ENCODE measurements at regions not wholly inside any gene's neighbourhood (a gene's known extent, or its start where the extent isn't known, plus 50 kb on each side); places are given as distances from the start of the nearest gene placed in this dataset.

DNA sequence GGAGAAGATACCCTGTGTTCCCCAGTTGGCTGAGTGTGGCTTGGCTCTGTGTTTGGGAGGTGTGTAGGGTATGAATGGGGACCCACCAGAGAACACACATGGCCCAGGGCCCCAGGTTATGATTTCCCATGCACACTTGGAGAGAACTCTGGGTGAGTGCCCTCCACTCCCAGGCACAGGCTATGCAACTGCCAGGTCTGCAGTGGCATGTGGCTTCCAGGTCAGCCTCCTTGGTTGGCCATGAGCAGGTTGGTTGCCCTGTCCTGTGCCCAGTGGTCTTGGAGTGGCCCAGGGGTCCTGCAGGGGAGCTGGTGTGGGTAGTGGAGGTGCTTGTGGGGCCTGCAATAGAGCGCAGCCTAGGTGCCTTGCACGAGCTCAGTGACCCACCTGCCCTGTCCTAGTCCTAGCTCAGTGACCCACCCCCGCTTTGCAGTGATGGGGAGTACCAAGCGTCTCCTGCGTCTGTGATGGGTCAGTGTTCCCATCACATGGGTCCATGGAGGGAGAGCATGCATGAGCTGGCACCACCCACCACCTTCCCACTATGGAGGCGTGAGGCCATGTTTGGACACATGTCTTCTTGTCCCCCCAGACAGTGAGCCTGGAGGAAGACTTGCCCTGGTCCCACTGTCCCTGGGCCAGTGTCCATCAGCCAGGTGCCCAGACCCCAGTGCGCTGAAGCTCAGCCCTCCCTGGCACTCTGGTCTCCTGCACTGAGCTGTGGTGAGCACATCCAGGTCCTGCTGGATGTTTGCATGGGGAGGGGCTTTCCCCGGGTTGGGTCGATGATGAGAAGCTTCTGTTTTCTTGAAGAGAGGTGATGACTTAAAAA is 217.3 kb downstream of the SNRPN start:
- H4K91ac ChIP-seq (replicated peaks; ENCODE audit: insufficient read length, low read length), result no peak overlapping the region
- FAIRE-seq (no peak), DNase-seq (ENCODE audit: low read depth in 1 of 2, low spot score in 2 of 2) (no peak)

More for the DNA sequence above, 217.3 kb downstream of the SNRPN start:
- H3K4me1 ChIP-seq (replicated peaks in 1 of 4; ENCODE audit: control insufficient read depth in 3 of 4, insufficient read depth in 4 of 4, low read length in 3 of 4), result no peaks in the 10 kb centered on the region
- ChIA-PET CTCF (ENCODE audit: partially characterized antibody) (interaction anchor here (2.2 kb wide), 1 partner anchor 38 kb away, joined by 4 read pairs; no protein-coding TSS in a partner anchor), POLR2A (ENCODE audit: partially characterized antibody) (interaction anchor here (0.6 kb wide), 1 partner anchor 35 kb away, joined by 3 read pairs; no protein-coding TSS in a partner anchor)
- no peak overlapping the region for H3K14ac ChIP-seq (ENCODE audit: insufficient read length)
- H2BK12ac ChIP-seq (ENCODE audit: low read depth, low read length), result no peak overlapping the region
- H2BK15ac ChIP-seq (ENCODE audit: low read length), result no peak overlapping the region
- no peak overlapping the region for H3K9ac ChIP-seq (replicated peaks in 1 of 4; ENCODE audit: extremely low read depth in 1 of 4, low read depth in 3 of 4, low read length in 3 of 4)
- no peak overlapping the region for H4K5ac ChIP-seq (ENCODE audit: insufficient read length, low read depth, low read length)
- no peak overlapping the region for H2BK120ac ChIP-seq (replicated peaks; ENCODE audit: low read depth, low read length)
- no peak overlapping the region for H3K4ac ChIP-seq (replicated peaks; ENCODE audit: insufficient read length, low read depth, low read length)
- no peaks in the 10 kb centered on the region for H3K36me3 ChIP-seq (ENCODE audit: control insufficient read depth in 2 of 4, insufficient read depth in 4 of 4, low read length in 3 of 4)
- H3K23me2 ChIP-seq (ENCODE audit: low read depth, low read length), result no peaks in the 10 kb centered on the region
- no peaks in the 10 kb centered on the region for H3K79me2 ChIP-seq (ENCODE audit: control insufficient read depth in 1 of 2, insufficient read depth in 2 of 2, low read length in 2 of 2)
- no peak overlapping the region for H2AK5ac ChIP-seq (ENCODE audit: low read depth, low read length)
- no peak overlapping the region for H3K23ac ChIP-seq (ENCODE audit: insufficient read length)
- H2BK20ac ChIP-seq (ENCODE audit: low read length), result no peak overlapping the region
- no peak overlapping the region for H2AFZ ChIP-seq (ENCODE audit: low read length)
- no peak overlapping the region for H4K8ac ChIP-seq (ENCODE audit: extremely low read depth, insufficient read depth, low read length)
- no peaks in the 10 kb centered on the region for H3K79me1 ChIP-seq (ENCODE audit: low read depth, low read length)
- H3K9me3 ChIP-seq (ENCODE audit: insufficient read depth in 2 of 2, low read depth in 1 of 2, low read length in 1 of 2), result peaks cover 51 to 68% of the 10 kb centered on the region in 2 experiments
- no peak overlapping the region for H3K4me3 ChIP-seq (ENCODE audit: extremely low read depth in 1 of 4, insufficient read depth in 2 of 4, low read depth in 3 of 4, low read length in 4 of 4)
- H3K56ac ChIP-seq (replicated peaks; ENCODE audit: insufficient read length, low read depth, low read length), result no peak overlapping the region
- no peak overlapping the region for H2BK5ac ChIP-seq (ENCODE audit: low read depth, low read length)
- H3K27me3 ChIP-seq (replicated peaks in 1 of 4; ENCODE audit: control insufficient read depth in 3 of 4, extremely low read depth in 1 of 4, insufficient read depth in 3 of 4, low read length in 3 of 4), result no peaks in the 10 kb centered on the region
- no peak overlapping the region for H3K27ac ChIP-seq (ENCODE audit: low read depth, low read length)
- H4K20me1 ChIP-seq (replicated peaks in 1 of 2; ENCODE audit: control insufficient read depth in 1 of 2, insufficient read depth in 2 of 2, low read length in 2 of 2), result no peaks in the 10 kb centered on the region
- 93% methylated on average over 9 of the region's 9 CpGs; no CpG with 5 or more reads in 1 of the 2 experiments for WGBS, 2 experiments (ENCODE audit: extremely low coverage in 1 of 2, insufficient coverage in 1 of 2, insufficient read length in 1 of 2, insufficient replicate concordance in 2 of 2, low coverage in 1 of 2, low lambda C conversion rate in 2 of 2, missing lambda C conversion rate in 1 of 2)
- no peak overlapping the region for H3K4me2 ChIP-seq (ENCODE audit: insufficient read depth in 1 of 2, low read depth in 2 of 2, low read length in 2 of 2)
- H3K18ac ChIP-seq (ENCODE audit: extremely low read depth, low read length), result no peak overlapping the region
